IPS-18a (cell line): ENCODE measurements at regions not wholly inside any gene's neighbourhood (a gene's known extent, or its start where the extent isn't known, plus 50 kb on each side); places are given as distances from the start of the nearest gene placed in this dataset.

Experiments
- H3K27ac ChIP-seq: one replicate; pipeline ENCODE4 v1.5.1; 2013; ENCODE audit warnings: low read length
- H3K27me3 ChIP-seq: one replicate; pipeline ENCODE4 v1.6.1; 2013; ENCODE audit warnings: mild to moderate bottlenecking, low read length; ENCODE audit not compliant: control insufficient read depth, insufficient read depth
- H3K36me3 ChIP-seq: one replicate; pipeline ENCODE4 v1.6.1; 2013; ENCODE audit warnings: low read depth, low read length; ENCODE audit not compliant: control insufficient read depth
- H3K4me1 ChIP-seq: one replicate; pipeline ENCODE4 v1.6.1; 2013; ENCODE audit warnings: low read depth, low read length; ENCODE audit not compliant: control insufficient read depth
- H3K4me3 ChIP-seq: one replicate; pipeline ENCODE4 v1.5.1; 2013; ENCODE audit warnings: low read length
- H3K9ac ChIP-seq: one replicate; pipeline ENCODE4 v1.6.1; 2013; ENCODE audit warnings: mild to moderate bottlenecking, low read length, moderate library complexity
- H3K9me3 ChIP-seq: one replicate; pipeline ENCODE4 v1.6.1; 2013; ENCODE audit warnings: low read depth, low read length; ENCODE audit not compliant: control insufficient read depth

GRCh38 chr1:194710671-194711070 is 1524.3 kb upstream of the B3GALT2 start:
- no peaks in the 10 kb centered on the region for H3K4me1 ChIP-seq
- H3K27me3 ChIP-seq = no peaks in the 10 kb centered on the region
- no peak overlapping the region for H3K9ac ChIP-seq
- H3K9me3 ChIP-seq = no peaks in the 10 kb centered on the region
- no peak overlapping the region for H3K4me3 ChIP-seq
- no peak overlapping the region for H3K27ac ChIP-seq
- H3K36me3 ChIP-seq = no peaks in the 10 kb centered on the region

- Histone ChIP-seq H3K36me3 (no peaks in the 10 kb centered on the region), H3K4me3 (no peak overlapping the region), H3K4me1 (no peaks in the 10 kb centered on the region), H3K9me3 (no peaks in the 10 kb centered on the region), H3K9ac (no peak overlapping the region), H3K27me3 (no peaks in the 10 kb centered on the region), H3K27ac (no peak overlapping the region)
Observed at GRCh38 chr1:194709439-194709838, 1523.0 kb upstream of the B3GALT2 start.

GRCh38 chr1:194707074-194707473 is 1520.7 kb upstream of the B3GALT2 start:
- H3K9ac ChIP-seq = no peak overlapping the region
- no peaks in the 10 kb centered on the region for H3K4me1 ChIP-seq
- no peaks in the 10 kb centered on the region for H3K27me3 ChIP-seq
- no peaks in the 10 kb centered on the region for H3K9me3 ChIP-seq
- no peak overlapping the region for H3K4me3 ChIP-seq
- H3K36me3 ChIP-seq = no peaks in the 10 kb centered on the region
- no peak overlapping the region for H3K27ac ChIP-seq

GRCh38 chr1:194705123-194705854 is 1518.9 kb upstream of the B3GALT2 start:
- H3K9ac ChIP-seq = no peak overlapping the region
- no peaks in the 10 kb centered on the region for H3K27me3 ChIP-seq
- H3K36me3 ChIP-seq = no peaks in the 10 kb centered on the region
- no peak overlapping the region for H3K27ac ChIP-seq
- H3K9me3 ChIP-seq = no peaks in the 10 kb centered on the region
- H3K4me1 ChIP-seq = no peaks in the 10 kb centered on the region
- H3K4me3 ChIP-seq = no peak overlapping the region

- Histone ChIP-seq H3K4me1 (no peaks in the 10 kb centered on the region), H3K9me3 (no peaks in the 10 kb centered on the region), H3K36me3 (no peaks in the 10 kb centered on the region), H3K27ac (no peak overlapping the region), H3K4me3 (no peak overlapping the region), H3K9ac (no peak overlapping the region), H3K27me3 (no peaks in the 10 kb centered on the region)
Observed at GRCh38 chr1:194698908-194699318, 1512.5 kb upstream of the B3GALT2 start.

- H3K4me1 ChIP-seq = no peaks in the 10 kb centered on the region
- H3K4me3 ChIP-seq = no peak overlapping the region
- H3K36me3 ChIP-seq = no peaks in the 10 kb centered on the region
- H3K9me3 ChIP-seq = no peaks in the 10 kb centered on the region
- no peak overlapping the region for H3K9ac ChIP-seq
- no peak overlapping the region for H3K27ac ChIP-seq
- H3K27me3 ChIP-seq = no peaks in the 10 kb centered on the region
Observed at GRCh38 chr1:194693244-194693643, 1506.8 kb upstream of the B3GALT2 start.

GRCh38 chr1:194684636-194685035 is 1498.2 kb upstream of the B3GALT2 start:
- no peak overlapping the region for H3K4me3 ChIP-seq
- no peaks in the 10 kb centered on the region for H3K9me3 ChIP-seq
- H3K9ac ChIP-seq = no peak overlapping the region
- no peaks in the 10 kb centered on the region for H3K4me1 ChIP-seq
- no peaks in the 10 kb centered on the region for H3K36me3 ChIP-seq
- H3K27ac ChIP-seq = no peak overlapping the region
- no peaks in the 10 kb centered on the region for H3K27me3 ChIP-seq

GRCh38 chr1:194658090-194658439 is 1471.7 kb upstream of the B3GALT2 start:
- H3K4me1 ChIP-seq = no peaks in the 10 kb centered on the region
- H3K4me3 ChIP-seq = no peak overlapping the region
- no peaks in the 10 kb centered on the region for H3K36me3 ChIP-seq
- H3K9ac ChIP-seq = no peak overlapping the region
- H3K27ac ChIP-seq = no peak overlapping the region
- no peaks in the 10 kb centered on the region for H3K9me3 ChIP-seq
- H3K27me3 ChIP-seq = no peaks in the 10 kb centered on the region

- H3K27me3 ChIP-seq = no peaks in the 10 kb centered on the region
Observed at GRCh38 chr1:194654956-194655355, 1468.5 kb upstream of the B3GALT2 start.

GRCh38 chr1:194653385-194653784 is 1467.0 kb upstream of the B3GALT2 start:
- Histone ChIP-seq H3K9ac (no peak overlapping the region), H3K27me3 (no peaks in the 10 kb centered on the region), H3K36me3 (no peaks in the 10 kb centered on the region), H3K4me1 (no peaks in the 10 kb centered on the region), H3K9me3 (no peaks in the 10 kb centered on the region), H3K27ac (no peak overlapping the region), H3K4me3 (no peak overlapping the region)

More at GRCh38 chr1:194654956-194655355, 1468.5 kb upstream of the B3GALT2 start:
- H3K4me3 ChIP-seq = no peak overlapping the region
- H3K9ac ChIP-seq = no peak overlapping the region
- H3K27ac ChIP-seq = no peak overlapping the region
- no peaks in the 10 kb centered on the region for H3K4me1 ChIP-seq
- H3K9me3 ChIP-seq = no peaks in the 10 kb centered on the region
- H3K36me3 ChIP-seq = no peaks in the 10 kb centered on the region

GRCh38 chr1:194647118-194647517 is 1460.7 kb upstream of the B3GALT2 start:
- Histone ChIP-seq H3K36me3 (no peaks in the 10 kb centered on the region), H3K27ac (no peak overlapping the region), H3K4me1 (no peaks in the 10 kb centered on the region), H3K27me3 (no peaks in the 10 kb centered on the region), H3K9ac (no peak overlapping the region), H3K9me3 (no peaks in the 10 kb centered on the region), H3K4me3 (no peak overlapping the region)

- Histone ChIP-seq H3K4me3 (no peak overlapping the region), H3K27me3 (no peaks in the 10 kb centered on the region), H3K36me3 (no peaks in the 10 kb centered on the region), H3K9me3 (no peaks in the 10 kb centered on the region), H3K4me1 (no peaks in the 10 kb centered on the region), H3K9ac (no peak overlapping the region), H3K27ac (no peak overlapping the region)
Observed at GRCh38 chr1:194644528-194644927, 1458.1 kb upstream of the B3GALT2 start.
